ENCODE measurements at regions not wholly inside any gene's neighbourhood (a gene's known extent, or its start where the extent isn't known, plus 50 kb on each side); places are given as distances from the start of the nearest gene placed in this dataset.

- Histone ChIP-seq H3K9me2 (replicated peaks; ENCODE audit: insufficient read depth, low read length) (no peaks in the 10 kb centered on the region), H3K79me2 (ENCODE audit: insufficient read depth, low read length) (no peaks in the 10 kb centered on the region), H4K20me1 (ENCODE audit: low read depth, low read length) (no peaks in the 10 kb centered on the region), H2AFZ (ENCODE audit: low read depth, low read length, severe bottlenecking) (no peak overlapping the region), H3K4me3 (ENCODE audit: insufficient read depth, low read length, poor library complexity, severe bottlenecking) (no peak overlapping the region), H3F3A (ENCODE audit: insufficient read depth) (no peaks in the 10 kb centered on the region), H3K27me3 (ENCODE audit: low read length) (no peaks in the 10 kb centered on the region), H3K36me3 (ENCODE audit: low read length) (no peaks in the 10 kb centered on the region), H3K9ac (ENCODE audit: low read length) (no peak overlapping the region), H3K9me3 (ENCODE audit: insufficient read depth, low read length) (peaks cover 4% of the 10 kb centered on the region; the same call in 1 of the 2 replicates), H3K27ac (ENCODE audit: low read depth, low read length) (no peak overlapping the region), H3K4me2 (ENCODE audit: low read depth, low read length, poor library complexity, severe bottlenecking) (no peak overlapping the region)
- no peak for TF ChIP-seq EZH2phosphoT487 (conservative IDR thresholded peaks at IDR 0.05; ENCODE audit: low read length)
- no peak for TF ChIP-seq CTCF (IDR thresholded peaks at IDR 0.05; ENCODE audit: insufficient read depth, low read length, poor library complexity, severe bottlenecking)
These were observed 415.9 kb downstream of the METTL15 start for GRCh38 chr11:28524098-28524497.

- no peaks in the 10 kb centered on the region for H3K27me3 ChIP-seq (ENCODE audit: low read length)
- H3K36me3 ChIP-seq (ENCODE audit: low read length) = no peaks in the 10 kb centered on the region
- H2AFZ ChIP-seq (ENCODE audit: low read depth, low read length, severe bottlenecking) = no peak overlapping the region
- H3K4me2 ChIP-seq (ENCODE audit: low read depth, low read length, poor library complexity, severe bottlenecking) = no peak overlapping the region
- TF ChIP-seq CTCF (IDR thresholded peaks at IDR 0.05; ENCODE audit: insufficient read depth, low read length, poor library complexity, severe bottlenecking) (no peak), EZH2phosphoT487 (conservative IDR thresholded peaks at IDR 0.05; ENCODE audit: low read length) (no peak)
- H3K27ac ChIP-seq (ENCODE audit: low read depth, low read length) = no peak overlapping the region
- no peaks in the 10 kb centered on the region for H4K20me1 ChIP-seq (ENCODE audit: low read depth, low read length)
- H3F3A ChIP-seq (ENCODE audit: insufficient read depth) = no peaks in the 10 kb centered on the region
- no peaks in the 10 kb centered on the region for H3K9me2 ChIP-seq (replicated peaks; ENCODE audit: insufficient read depth, low read length)
- no peaks in the 10 kb centered on the region for H3K79me2 ChIP-seq (ENCODE audit: insufficient read depth, low read length)
- H3K9me3 ChIP-seq (ENCODE audit: insufficient read depth, low read length) = no peaks in the 10 kb centered on the region
- no peak overlapping the region for H3K4me3 ChIP-seq (ENCODE audit: insufficient read depth, low read length, poor library complexity, severe bottlenecking)
- H3K9ac ChIP-seq (ENCODE audit: low read length) = no peak overlapping the region
These were observed 412.9 kb downstream of the METTL15 start for GRCh38 chr11:28521075-28521474.

GRCh38 chr11:28520291-28520690 lies 412.1 kb downstream of the METTL15 start:
- no peak overlapping the region for H3K27ac ChIP-seq (ENCODE audit: low read depth, low read length)
- TF ChIP-seq EZH2phosphoT487 (conservative IDR thresholded peaks at IDR 0.05; ENCODE audit: low read length) = no peak
- TF ChIP-seq CTCF (IDR thresholded peaks at IDR 0.05; ENCODE audit: insufficient read depth, low read length, poor library complexity, severe bottlenecking) = no peak
- H3K36me3 ChIP-seq (ENCODE audit: low read length) = no peaks in the 10 kb centered on the region
- no peak overlapping the region for H3K4me3 ChIP-seq (ENCODE audit: insufficient read depth, low read length, poor library complexity, severe bottlenecking)
- no peaks in the 10 kb centered on the region for H3F3A ChIP-seq (ENCODE audit: insufficient read depth)
- H3K79me2 ChIP-seq (ENCODE audit: insufficient read depth, low read length) = no peaks in the 10 kb centered on the region
- H3K9me3 ChIP-seq (ENCODE audit: insufficient read depth, low read length) = no peaks in the 10 kb centered on the region
- H2AFZ ChIP-seq (ENCODE audit: low read depth, low read length, severe bottlenecking) = no peak overlapping the region
- no peaks in the 10 kb centered on the region for H4K20me1 ChIP-seq (ENCODE audit: low read depth, low read length)
- H3K9me2 ChIP-seq (replicated peaks; ENCODE audit: insufficient read depth, low read length) = no peaks in the 10 kb centered on the region
- no peak overlapping the region for H3K9ac ChIP-seq (ENCODE audit: low read length)
- no peaks in the 10 kb centered on the region for H3K27me3 ChIP-seq (ENCODE audit: low read length)
- H3K4me2 ChIP-seq (ENCODE audit: low read depth, low read length, poor library complexity, severe bottlenecking) = no peak overlapping the region

Measured in SU-DHL-6 (cell line).